GM18858 (cell line): ENCODE measurements at regions not wholly inside any gene's neighbourhood (a gene's known extent, or its start where the extent isn't known, plus 50 kb on each side); places are given as distances from the start of the nearest gene placed in this dataset.
"Not testable (repeated sequence)": the region's sequence is repeated elsewhere in the genome, so short reads cannot be mapped to it uniquely, and the experiment has no call there.

Experiments used
- ATAC-seq: cut with Tn5 transposase; IDR thresholded peaks from one replicate; pipeline ENCODE4 v1.9.1; 2021; ENCODE audit not compliant: unreplicated experiment

GRCh38 chr10:87416892-87417291 is 59.3 kb downstream of the NUTM2D start:
- not testable (repeated sequence) for ATAC-seq

- ATAC-seq = not testable (repeated sequence)
Measured at GRCh38 chr10:87422641-87423040, 65.1 kb downstream of the NUTM2D start.

- not testable (repeated sequence) for ATAC-seq
Measured at GRCh38 chr10:87424697-87425373, 67.3 kb downstream of the NUTM2D start.

GRCh38 chr10:87433836-87434235 is 70.9 kb upstream of the MINPP1 start:
- not testable (repeated sequence) for ATAC-seq

GRCh38 chr10:87435295-87435826 is 69.3 kb upstream of the MINPP1 start:
- ATAC-seq = not testable (repeated sequence)

- peak; percentile 47 for ATAC-seq
Measured at GRCh38 chr10:87436104-87436503, 68.6 kb upstream of the MINPP1 start.

- not testable (repeated sequence) for ATAC-seq
Measured at GRCh38 chr10:87437450-87437849, 67.2 kb upstream of the MINPP1 start.
